Chondrocyte (in vitro differentiated cells): ENCODE measurements at regions not wholly inside any gene's neighbourhood (a gene's known extent, or its start where the extent isn't known, plus 50 kb on each side); places are given as distances from the start of the nearest gene placed in this dataset.
"Not testable (repeated sequence)": the region's sequence is repeated elsewhere in the genome, so short reads cannot be mapped to it uniquely, and the experiment has no call there.

ENCODE experiments used
- DNase-seq: peaks from one replicate; pipeline ENCODE4 v3.0.0; 2021; ENCODE audit warnings: mixed read lengths, low spot score
- H3K27ac Mint-ChIP-seq: one replicate; pipeline ENCODE4 v1.8.0; 2021; ENCODE audit warnings: mild to moderate bottlenecking, moderate library complexity, mixed read lengths; ENCODE audit not compliant: unreplicated experiment
- H3K27me3 Mint-ChIP-seq: 2 replicates; pipeline ENCODE4 v1.8.0; 2021; ENCODE audit warnings: low read depth, mixed read lengths
- H3K36me3 Mint-ChIP-seq: 2 replicates; pipeline ENCODE4 v1.8.0; 2021; ENCODE audit warnings: low read depth, mixed read lengths
- H3K4me1 Mint-ChIP-seq: 2 replicates; pipeline ENCODE4 v1.8.0; 2021; ENCODE audit warnings: low read depth, mild to moderate bottlenecking, mixed read lengths
- H3K4me3 Mint-ChIP-seq: one replicate; pipeline ENCODE4 v1.8.0; 2021; ENCODE audit warnings: mild to moderate bottlenecking, moderate library complexity, mixed read lengths; ENCODE audit not compliant: unreplicated experiment
- H3K9me3 Mint-ChIP-seq: 2 replicates; pipeline ENCODE4 v1.8.0; 2021; ENCODE audit warnings: low read depth, mixed read lengths

GRCh38 chr4:4004702-4005101 is 222.0 kb downstream of the OTOP1 start:
- H3K27ac Mint-ChIP-seq, H3K4me3 Mint-ChIP-seq, H3K36me3 Mint-ChIP-seq, DNase-seq, H3K9me3 Mint-ChIP-seq: not testable (repeated sequence)
- H3K4me1 Mint-ChIP-seq = peaks cover 13% of the 10 kb centered on the region
- peaks cover 17% of the 10 kb centered on the region for H3K27me3 Mint-ChIP-seq

- not testable (repeated sequence) for H3K36me3 Mint-ChIP-seq, H3K27ac Mint-ChIP-seq
Measured at GRCh38 chr4:4006356-4006755, 220.4 kb downstream of the OTOP1 start.

GRCh38 chr4:4019071-4019470 is 207.7 kb downstream of the OTOP1 start:
- not testable (repeated sequence) for H3K27ac Mint-ChIP-seq, DNase-seq, H3K36me3 Mint-ChIP-seq, H3K4me1 Mint-ChIP-seq, H3K4me3 Mint-ChIP-seq
- Mint-ChIP-seq H3K9me3 (peaks cover 15% of the 10 kb centered on the region), H3K27me3 (peaks cover 39% of the 10 kb centered on the region)

More at GRCh38 chr4:4006356-4006755, 220.4 kb downstream of the OTOP1 start:
- Mint-ChIP-seq H3K4me1 (peaks cover 13% of the 10 kb centered on the region), H3K27me3 (peaks cover 17% of the 10 kb centered on the region)
- not testable (repeated sequence) for H3K4me3 Mint-ChIP-seq, H3K9me3 Mint-ChIP-seq, DNase-seq

GRCh38 chr4:4021161-4021560 is 205.6 kb downstream of the OTOP1 start:
- not testable (repeated sequence) for H3K36me3 Mint-ChIP-seq, DNase-seq, H3K27ac Mint-ChIP-seq, H3K4me3 Mint-ChIP-seq, H3K4me1 Mint-ChIP-seq
- H3K9me3 Mint-ChIP-seq = peaks cover 10% of the 10 kb centered on the region
- peaks cover 30% of the 10 kb centered on the region for H3K27me3 Mint-ChIP-seq

GRCh38 chr4:4026708-4027107 is 200.0 kb downstream of the OTOP1 start:
- H3K9me3 Mint-ChIP-seq = not testable (repeated sequence)

GRCh38 chr4:4028752-4029151 is 198.0 kb downstream of the OTOP1 start:
- not testable (repeated sequence) for H3K27ac Mint-ChIP-seq, H3K9me3 Mint-ChIP-seq, H3K4me3 Mint-ChIP-seq, H3K27me3 Mint-ChIP-seq, DNase-seq, H3K36me3 Mint-ChIP-seq, H3K4me1 Mint-ChIP-seq

More at GRCh38 chr4:4026708-4027107, 200.0 kb downstream of the OTOP1 start:
- not testable (repeated sequence) for H3K27ac Mint-ChIP-seq, H3K4me3 Mint-ChIP-seq, DNase-seq, H3K36me3 Mint-ChIP-seq, H3K4me1 Mint-ChIP-seq
- peaks cover 10% of the 10 kb centered on the region for H3K27me3 Mint-ChIP-seq

- not testable (repeated sequence) for H3K36me3 Mint-ChIP-seq, H3K9me3 Mint-ChIP-seq, H3K4me3 Mint-ChIP-seq, DNase-seq, H3K27ac Mint-ChIP-seq, H3K4me1 Mint-ChIP-seq
- H3K27me3 Mint-ChIP-seq = peaks cover 15% of the 10 kb centered on the region
Measured at GRCh38 chr4:4030509-4030908, 196.2 kb downstream of the OTOP1 start.

GRCh38 chr4:4031446-4032135 is 195.1 kb downstream of the OTOP1 start:
- peaks cover 18% of the 10 kb centered on the region for H3K27me3 Mint-ChIP-seq
- not testable (repeated sequence) for H3K27ac Mint-ChIP-seq, H3K4me1 Mint-ChIP-seq, DNase-seq, H3K9me3 Mint-ChIP-seq, H3K4me3 Mint-ChIP-seq, H3K36me3 Mint-ChIP-seq

- H3K27me3 Mint-ChIP-seq = peaks cover 18% of the 10 kb centered on the region
- not testable (repeated sequence) for H3K27ac Mint-ChIP-seq, H3K4me3 Mint-ChIP-seq, DNase-seq, H3K4me1 Mint-ChIP-seq, H3K36me3 Mint-ChIP-seq, H3K9me3 Mint-ChIP-seq
Measured at GRCh38 chr4:4032364-4032763, 194.4 kb downstream of the OTOP1 start.

- not testable (repeated sequence) for H3K4me3 Mint-ChIP-seq, H3K27ac Mint-ChIP-seq, H3K36me3 Mint-ChIP-seq, DNase-seq, H3K9me3 Mint-ChIP-seq, H3K4me1 Mint-ChIP-seq
- H3K27me3 Mint-ChIP-seq = peaks cover 18% of the 10 kb centered on the region
Measured at GRCh38 chr4:4032801-4033605, 193.7 kb downstream of the OTOP1 start.

- H3K27ac Mint-ChIP-seq, H3K4me3 Mint-ChIP-seq, H3K9me3 Mint-ChIP-seq, DNase-seq, H3K4me1 Mint-ChIP-seq, H3K36me3 Mint-ChIP-seq: not testable (repeated sequence)
- H3K27me3 Mint-ChIP-seq = peaks cover 19% of the 10 kb centered on the region
Measured at GRCh38 chr4:4037399-4038138, 189.2 kb downstream of the OTOP1 start.

GRCh38 chr4:4045823-4046222 is 180.9 kb downstream of the OTOP1 start:
- H3K27ac Mint-ChIP-seq, H3K36me3 Mint-ChIP-seq, H3K4me3 Mint-ChIP-seq, DNase-seq, H3K4me1 Mint-ChIP-seq, H3K9me3 Mint-ChIP-seq: not testable (repeated sequence)
- peaks cover 44% of the 10 kb centered on the region for H3K27me3 Mint-ChIP-seq
